T-cell (primary cell): ENCODE measurements at regions not wholly inside any gene's neighbourhood (a gene's known extent, or its start where the extent isn't known, plus 50 kb on each side); places are given as distances from the start of the nearest gene placed in this dataset.

Experiments used
- ATAC-seq, 4 experiments: fragments of 200-7000 bp in 3 of 4; fragments of 150-1000 bp in 1 of 4; cut with Tn5 transposase; replicated peaks in 1 of 4; 1 replicate in 3 of 4; 2 replicates in 1 of 4; pipeline ENCODE4 v1.10.0; 2021; ENCODE audit warnings: moderate library complexity in 3 of 4, mild to moderate bottlenecking in 2 of 4, moderate number of reproducible peaks in 1 of 4
- CTCF ChIA-PET, 2 donors: fragments of 300-600 bp; sonication (Branson Sonifier 250); formaldehyde crosslinking; loops; one replicate each; lab custom pipeline; 2022; ENCODE audit warnings: antibody characterized with exemption in 2 of 2; lab: Charles Lee
- POLR2A ChIA-PET, 2 donors: fragments of 300-600 bp; sonication (Branson Sonifier 250); formaldehyde crosslinking; loops; one replicate each; lab custom pipeline; 2022; ENCODE audit warnings: antibody characterized with exemption in 2 of 2; lab: Charles Lee
- DNase-seq, 35 experiments: peaks; one replicate each; pipeline versions ENCODE4 v3.0.0 to v3.0.0-alpha.2; 2013 to 2023
- H3K27ac ChIP-seq: one replicate; pipeline ENCODE4 v1.5.1; 2013; ENCODE audit warnings: low read length
- H3K27me3 ChIP-seq, 2 experiments: replicated peaks in 1 of 2; 1 replicate in 1 of 2; 2 replicates in 1 of 2; pipeline versions ENCODE4 v1.6.1 to v1.7.0; 2013; ENCODE audit warnings: low read length in 1 of 2, mixed read lengths in 1 of 2; ENCODE audit not compliant: control insufficient read depth in 2 of 2, insufficient read depth in 2 of 2; ENCODE audit errors: extremely low read depth in 1 of 2
- H3K36me3 ChIP-seq, 2 donors: 1 replicate in 1 of 2; 2 replicates in 1 of 2; pipeline versions ENCODE4 v1.6.1 to v1.7.0; 2013; ENCODE audit warnings: low read length in 1 of 2; ENCODE audit not compliant: control insufficient read depth in 2 of 2, insufficient read depth in 1 of 2; ENCODE audit errors: extremely low read depth in 1 of 2
- H3K4me1 ChIP-seq, 2 experiments: 1 replicate in 1 of 2; 2 replicates in 1 of 2; pipeline versions ENCODE4 v1.6.1 to v1.7.0; 2013; ENCODE audit warnings: low read length in 2 of 2, mixed read lengths in 1 of 2; ENCODE audit not compliant: insufficient read depth in 2 of 2, control insufficient read depth in 1 of 2; ENCODE audit errors: extremely low read depth in 1 of 2
- H3K4me3 ChIP-seq, 2 donors: 1 replicate in 1 of 2; 2 replicates in 1 of 2; pipeline versions ENCODE4 v1.5.1 to v1.7.0; 2013; ENCODE audit warnings: mild to moderate bottlenecking in 2 of 2, low read length in 1 of 2, moderate library complexity in 1 of 2; ENCODE audit not compliant: control insufficient read depth in 1 of 2; ENCODE audit errors: extremely low read depth in 1 of 2
- H3K9me3 ChIP-seq: 2 replicates; pipeline ENCODE4 v1.7.0; 2013
- H3K27ac Mint-ChIP-seq, 2 donors: one replicate each; pipeline ENCODE4 v1.8.0; 2020 to 2021; ENCODE audit warnings: mild to moderate bottlenecking in 2 of 2, mixed read lengths in 2 of 2
- H3K27me3 Mint-ChIP-seq, 2 donors: one replicate each; pipeline ENCODE4 v1.8.0; 2021 to 2022; ENCODE audit warnings: mixed read lengths in 2 of 2
- H3K36me3 Mint-ChIP-seq: one replicate; pipeline ENCODE4 v1.8.0; 2021; ENCODE audit warnings: mixed read lengths
- H3K4me1 Mint-ChIP-seq, 3 donors: one replicate each; pipeline ENCODE4 v1.8.0; 2020 to 2022; ENCODE audit warnings: mixed read lengths in 3 of 3, mild to moderate bottlenecking in 1 of 3
- H3K4me3 Mint-ChIP-seq, 3 donors: one replicate each; pipeline ENCODE4 v1.8.0; 2020 to 2022; ENCODE audit warnings: mild to moderate bottlenecking in 3 of 3, mixed read lengths in 3 of 3, moderate library complexity in 3 of 3
- H3K9me3 Mint-ChIP-seq, 3 donors: one replicate each; pipeline ENCODE4 v1.8.0; 2020 to 2022; ENCODE audit warnings: mixed read lengths in 3 of 3
- WGBS: methylation state at CpG from one replicate; pipeline ENCODE4 v1.1.5; 2013; ENCODE audit warnings: missing lambda C conversion rate; ENCODE audit not compliant: insufficient coverage; 5-methylcytosine and 5-hydroxymethylcytosine counted together

DNA sequence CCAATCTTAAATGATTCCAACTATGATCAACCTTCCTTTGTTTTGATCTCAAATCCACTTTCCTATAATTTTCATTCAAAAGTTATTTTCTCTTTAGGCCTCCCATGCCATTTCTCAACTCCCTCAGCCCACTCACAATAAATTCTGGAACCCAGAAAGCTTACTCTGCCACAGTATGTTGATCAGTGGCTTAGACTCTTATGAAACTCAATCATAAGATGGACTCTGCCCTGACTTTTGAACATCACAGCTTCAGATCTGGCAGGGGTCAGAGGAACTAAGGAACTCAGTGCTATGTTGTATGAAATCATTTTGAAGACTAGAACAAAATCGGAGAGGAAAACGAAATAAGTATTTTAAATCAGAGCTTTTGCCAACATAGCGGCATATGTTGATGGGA is 59.8 kb upstream of the LGALSL start:
- no peak overlapping the region for H3K4me3 ChIP-seq
- H3K36me3 ChIP-seq = no peaks in the 10 kb centered on the region
- no CpG with 5 or more reads among the region's 3 CpGs for WGBS
- Mint-ChIP-seq H3K27me3 (peaks cover 2 to 8% of the 10 kb centered on the region in 2 donors), H3K4me3 (no peak overlapping the region), H3K9me3 (peaks cover 3 to 16% (median 10%) of the 10 kb centered on the region in 3 donors), H3K27ac (no peak overlapping the region), H3K36me3 (no peaks in the 10 kb centered on the region), H3K4me1 (no peaks in the 10 kb centered on the region)
- ChIA-PET CTCF (interaction anchor here in 1 of 2 donors (0.6 kb wide), 1 partner anchor 510 kb away, joined by 3 read pairs; no protein-coding TSS in a partner anchor), POLR2A (no interaction called here)
- no peaks in the 10 kb centered on the region for H3K9me3 ChIP-seq
- no peaks in the 10 kb centered on the region for H3K4me1 ChIP-seq
- ATAC-seq = no peak
- no peak overlapping the region for H3K27ac ChIP-seq
- no peaks in the 10 kb centered on the region for H3K27me3 ChIP-seq
- no peak for DNase-seq

DNA sequence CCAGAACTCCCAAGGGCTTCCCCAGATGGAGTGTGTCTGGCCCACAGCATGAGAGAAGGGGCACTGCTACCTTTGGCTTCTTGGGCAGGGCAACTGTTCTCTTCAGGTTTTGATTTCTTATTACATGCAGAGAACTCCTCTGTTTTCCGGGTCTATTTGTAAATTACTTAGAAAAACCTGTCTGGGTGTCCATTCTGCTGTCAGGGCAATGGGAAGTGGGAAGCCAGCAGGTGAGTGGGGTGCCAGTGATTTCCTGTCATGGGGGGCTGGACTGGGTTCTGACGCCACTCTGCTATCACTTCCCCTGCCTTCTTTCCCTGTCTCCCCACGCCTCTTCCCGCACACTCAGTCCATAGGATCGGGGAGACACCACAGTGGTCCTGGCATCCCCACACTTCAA is 58.0 kb upstream of the LGALSL start:
- H3K9me3 Mint-ChIP-seq = peaks cover 3 to 8% (median 3%) of the 10 kb centered on the region in 3 donors
- peaks cover 2 to 11% of the 10 kb centered on the region in 2 donors for H3K27me3 Mint-ChIP-seq
- Histone ChIP-seq H3K27ac (no peak overlapping the region), H3K4me1 (no peaks in the 10 kb centered on the region), H3K36me3 (no peaks in the 10 kb centered on the region), H3K9me3 (no peaks in the 10 kb centered on the region), H3K27me3 (no peaks in the 10 kb centered on the region), H3K4me3 (no peak overlapping the region)
- ChIA-PET CTCF (no interaction called here), POLR2A (no interaction called here)
- no peak for DNase-seq
- no peaks in the 10 kb centered on the region for H3K36me3 Mint-ChIP-seq
- no peaks in the 10 kb centered on the region for H3K4me1 Mint-ChIP-seq
- H3K27ac Mint-ChIP-seq = no peak overlapping the region
- WGBS = 88% methylated on average over 4 of the region's 5 CpGs
- no peak overlapping the region for H3K4me3 Mint-ChIP-seq
- ATAC-seq = no peak

DNA sequence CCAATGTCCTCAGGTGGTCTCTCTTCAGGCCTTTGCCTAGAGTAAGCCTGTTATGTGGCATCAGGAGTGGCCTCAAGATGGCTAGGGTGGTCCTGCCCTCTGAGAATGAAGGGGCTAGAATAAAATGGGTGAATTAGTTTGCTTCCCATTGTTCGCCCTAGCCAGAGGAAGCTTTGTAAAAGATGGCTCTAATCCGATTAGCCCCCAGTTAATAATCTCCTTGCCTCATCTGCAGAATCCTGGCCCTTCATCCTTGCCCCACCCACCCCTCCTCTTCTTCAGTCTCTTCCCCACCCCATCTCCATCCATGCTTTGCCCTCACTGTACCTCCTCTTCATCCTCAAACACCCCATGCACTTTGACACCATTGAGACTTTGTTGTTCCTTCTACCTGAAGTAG is 57.4 kb upstream of the LGALSL start:
- H3K27me3 Mint-ChIP-seq = peaks cover 2 to 11% of the 10 kb centered on the region in 2 donors
- H3K36me3 Mint-ChIP-seq = no peaks in the 10 kb centered on the region
- no peak for ATAC-seq
- CTCF ChIA-PET = no interaction called here
- Histone ChIP-seq H3K27me3 (no peaks in the 10 kb centered on the region), H3K9me3 (no peaks in the 10 kb centered on the region), H3K27ac (no peak overlapping the region), H3K4me1 (no peaks in the 10 kb centered on the region), H3K4me3 (no peak overlapping the region), H3K36me3 (no peaks in the 10 kb centered on the region)
- no peaks in the 10 kb centered on the region for H3K4me1 Mint-ChIP-seq
- POLR2A ChIA-PET = no interaction called here
- DNase-seq = no peak
- no peak overlapping the region for H3K27ac Mint-ChIP-seq
- 21% methylated on average over 1 of the region's 2 CpGs for WGBS
- peaks cover under 1 to 3% (median 3%) of the 10 kb centered on the region in 3 donors for H3K9me3 Mint-ChIP-seq
- no peak overlapping the region for H3K4me3 Mint-ChIP-seq

DNA sequence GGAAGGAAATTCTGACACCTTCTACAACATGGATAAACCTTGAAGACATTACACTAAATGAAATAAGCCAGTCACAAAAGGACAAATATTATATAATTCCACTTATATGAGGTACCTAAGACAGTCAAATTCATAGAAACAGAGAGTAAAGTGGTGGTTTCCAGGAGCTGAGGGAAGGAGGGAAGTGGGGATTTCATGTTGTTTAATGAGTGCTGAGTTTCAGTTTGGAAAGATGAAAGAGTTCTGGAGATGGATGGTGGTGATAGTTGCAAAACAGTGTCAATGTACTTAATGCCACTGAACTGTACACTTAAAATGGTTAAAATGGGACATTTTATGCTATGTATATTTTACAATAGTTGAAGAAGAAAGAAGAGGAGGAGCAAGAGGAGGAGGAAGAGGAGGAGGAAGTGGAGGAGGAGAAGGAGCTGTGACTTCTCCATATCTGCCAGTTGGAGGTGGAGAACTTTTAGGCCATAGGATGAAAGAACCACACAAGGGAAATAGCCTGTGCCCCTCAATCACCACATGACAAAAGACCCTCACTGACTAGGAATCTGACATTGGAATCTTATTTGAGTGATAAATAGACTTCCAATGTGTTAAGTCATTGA is 55.3 kb upstream of the LGALSL start:
- Mint-ChIP-seq H3K27ac (no peak overlapping the region), H3K36me3 (no peaks in the 10 kb centered on the region), H3K9me3 (no peaks in the 10 kb centered on the region), H3K4me3 (no peak overlapping the region), H3K4me1 (no peaks in the 10 kb centered on the region), H3K27me3 (peaks cover 2 to 11% of the 10 kb centered on the region in 2 donors)
- no peak overlapping the region for H3K27ac ChIP-seq
- H3K4me3 ChIP-seq = no peak overlapping the region
- H3K4me1 ChIP-seq = no peaks in the 10 kb centered on the region
- H3K27me3 ChIP-seq = no peaks in the 10 kb centered on the region
- no peaks in the 10 kb centered on the region for H3K9me3 ChIP-seq
- CTCF ChIA-PET = no interaction called here
- DNase-seq (no peak), ATAC-seq (no peak)
- no peaks in the 10 kb centered on the region for H3K36me3 ChIP-seq
- POLR2A ChIA-PET = no interaction called here

DNA sequence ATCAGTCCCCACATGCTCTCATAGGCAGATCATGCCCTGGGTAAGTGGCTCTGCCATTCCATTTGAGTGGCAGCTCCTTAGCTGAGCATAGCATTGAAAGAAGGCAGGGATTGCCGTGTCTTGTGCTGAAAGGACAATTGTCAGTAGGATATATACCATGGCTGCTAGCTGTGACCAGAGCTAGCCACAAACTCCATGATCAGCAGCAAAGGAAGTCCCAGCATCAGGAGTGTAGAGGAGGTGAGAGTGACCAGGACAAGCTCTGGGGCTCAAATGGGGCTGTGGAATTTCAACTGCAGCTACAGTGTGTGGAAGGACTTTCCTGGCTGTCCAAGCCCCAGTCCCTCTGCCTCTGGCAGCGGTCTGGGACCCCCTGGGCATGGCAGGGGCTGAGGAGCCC is 54.4 kb upstream of the LGALSL start:
- POLR2A ChIA-PET = no interaction called here
- H3K4me3 Mint-ChIP-seq = no peak overlapping the region
- no peaks in the 10 kb centered on the region for H3K4me1 Mint-ChIP-seq
- ATAC-seq (no peak), DNase-seq (no peak)
- H3K9me3 Mint-ChIP-seq = no peaks in the 10 kb centered on the region
- Histone ChIP-seq H3K4me1 (no peaks in the 10 kb centered on the region), H3K27ac (no peak overlapping the region), H3K27me3 (no peaks in the 10 kb centered on the region), H3K36me3 (no peaks in the 10 kb centered on the region), H3K4me3 (no peak overlapping the region), H3K9me3 (no peaks in the 10 kb centered on the region)
- peaks cover 2 to 11% of the 10 kb centered on the region in 2 donors for H3K27me3 Mint-ChIP-seq
- no peaks in the 10 kb centered on the region for H3K36me3 Mint-ChIP-seq
- CTCF ChIA-PET = no interaction called here
- H3K27ac Mint-ChIP-seq = no peak overlapping the region
- 72% methylated on average over 2 of the region's 2 CpGs for WGBS

DNA sequence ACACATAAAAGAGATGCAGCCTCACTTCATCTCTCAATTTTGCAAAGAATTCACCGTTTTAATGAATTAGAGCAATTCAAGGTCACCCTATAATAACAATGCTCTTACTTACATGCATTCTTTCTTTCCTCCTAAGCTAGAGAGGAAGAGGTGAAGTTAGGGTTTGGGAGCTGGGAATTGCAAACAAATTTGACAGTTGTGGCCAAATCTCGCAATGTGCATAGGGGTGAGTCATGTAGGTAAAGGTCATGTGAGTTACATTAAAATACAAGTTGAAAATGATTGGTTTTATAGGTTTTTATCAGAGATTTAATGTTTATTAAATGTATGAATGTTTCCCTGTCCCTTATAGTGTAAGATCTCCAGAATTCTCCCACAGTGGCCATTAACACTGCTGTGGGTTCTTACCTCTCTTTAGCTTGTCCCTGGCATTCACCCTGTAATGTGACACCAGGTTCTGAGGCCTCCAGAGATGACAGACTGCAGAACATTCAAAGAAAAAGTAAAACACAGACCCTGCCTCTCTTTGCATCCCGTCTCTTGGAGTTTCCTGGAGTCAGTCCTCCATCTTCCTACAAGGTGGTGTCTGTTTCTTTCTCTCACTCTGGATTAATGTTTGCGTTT is 53.7 kb upstream of the LGALSL start:
- Histone ChIP-seq H3K9me3 (no peaks in the 10 kb centered on the region), H3K27me3 (no peaks in the 10 kb centered on the region), H3K4me1 (no peaks in the 10 kb centered on the region), H3K27ac (no peak overlapping the region), H3K36me3 (no peaks in the 10 kb centered on the region), H3K4me3 (no peak overlapping the region)
- Mint-ChIP-seq H3K27ac (no peak overlapping the region), H3K36me3 (no peaks in the 10 kb centered on the region), H3K9me3 (no peaks in the 10 kb centered on the region), H3K4me3 (no peak overlapping the region), H3K4me1 (no peaks in the 10 kb centered on the region), H3K27me3 (peaks cover 2 to 11% of the 10 kb centered on the region in 2 donors)
- 66% methylated on average over 3 of the region's 4 CpGs for WGBS
- POLR2A ChIA-PET = no interaction called here
- no peak for DNase-seq
- CTCF ChIA-PET = no interaction called here
- ATAC-seq = no peak
